BLaER1 treated with 17β-estradiol and CSF1 and Interleukin-3, amounts not matched to agents 10 nM and 100 nM (cell line): ENCODE measurements at regions not wholly inside any gene's neighbourhood (a gene's known extent, or its start where the extent isn't known, plus 50 kb on each side); places are given as distances from the start of the nearest gene placed in this dataset.

Source experiments
- H3K27ac ChIP-seq, 11 experiments: shearing (Covaris generic); formaldehyde crosslinking; 2 replicates each; pipeline ENCODE4 v1.8.1; 2022
- H3K27me3 ChIP-seq, 11 experiments: shearing (Covaris generic); formaldehyde crosslinking; 2 replicates each; pipeline ENCODE4 v1.8.1; 2022
- H3K36me3 ChIP-seq, 11 experiments: shearing (Covaris generic); formaldehyde crosslinking; 2 replicates each; pipeline ENCODE4 v1.8.1; 2022
- H3K4me1 ChIP-seq, 10 experiments: shearing (Covaris generic); formaldehyde crosslinking; 2 replicates each; pipeline ENCODE4 v1.8.1; 2022
- H3K4me2 ChIP-seq, 11 experiments: shearing (Covaris generic); formaldehyde crosslinking; 2 replicates each; pipeline ENCODE4 v1.8.1; 2022
- H3K4me3 ChIP-seq, 10 experiments: shearing (Covaris generic); formaldehyde crosslinking; 2 replicates each; pipeline ENCODE4 v1.8.1; 2022
- H3K9ac ChIP-seq, 11 experiments: shearing (Covaris generic); formaldehyde crosslinking; 2 replicates each; pipeline ENCODE4 v1.8.1; 2022
- H3K9me3 ChIP-seq, 11 experiments: shearing (Covaris generic); formaldehyde crosslinking; replicated peaks in 1 of 11; 2 replicates each; pipeline ENCODE4 v1.8.1; 2022
- H4K20me1 ChIP-seq, 11 experiments: shearing (Covaris generic); formaldehyde crosslinking; 2 replicates each; pipeline ENCODE4 v1.8.1; 2022
- Cebpa-rat ChIP-seq, 11 experiments: shearing (Covaris generic); IDR thresholded peaks; 2 replicates each; pipeline ENCODE4 v1.8.1; 2022

DNA sequence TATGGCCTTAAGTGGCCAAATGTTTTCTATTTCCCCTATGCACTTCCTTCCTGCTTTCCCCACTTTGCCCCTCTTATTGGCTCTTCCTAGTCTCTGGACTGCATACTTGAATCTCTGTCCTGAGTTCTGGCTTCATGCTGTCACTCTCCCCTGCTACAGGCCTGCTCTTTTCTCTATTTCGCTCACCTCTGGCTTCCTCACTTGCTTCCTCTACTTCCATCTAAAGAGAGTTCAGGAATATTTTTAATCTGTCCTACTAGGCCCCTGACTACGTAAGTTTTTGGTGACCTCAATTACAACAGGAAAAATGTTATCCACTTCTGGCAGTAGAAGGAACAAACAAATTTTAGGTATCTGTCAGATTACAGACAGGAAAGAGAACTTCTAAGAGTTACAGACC is 65.7 kb upstream of the WDR17 start:
- Histone ChIP-seq H3K36me3 (no peaks in the 10 kb centered on the region), H3K27ac (no peak overlapping the region), H3K4me3 (no peak overlapping the region), H3K27me3 (peaks cover 14 to 32% (median 20%) of the 10 kb centered on the region in 11 experiments), H3K4me1 (peaks cover 0 to 19% (median 8%) of the 10 kb centered on the region in 10 experiments; a peak in 14 of 20 replicates), H3K9ac (no peak overlapping the region), H4K20me1 (no peaks in the 10 kb centered on the region; a peak in 1 of 22 replicates), H3K9me3 (no peaks in the 10 kb centered on the region), H3K4me2 (0 out of 22 replicates have a peak overlapping the region, but pooled peaks of 1 of the 11 experiments have one; percentile 14)
- TF ChIP-seq Cebpa-rat (IDR thresholded peaks at IDR 0.05): no peak

DNA sequence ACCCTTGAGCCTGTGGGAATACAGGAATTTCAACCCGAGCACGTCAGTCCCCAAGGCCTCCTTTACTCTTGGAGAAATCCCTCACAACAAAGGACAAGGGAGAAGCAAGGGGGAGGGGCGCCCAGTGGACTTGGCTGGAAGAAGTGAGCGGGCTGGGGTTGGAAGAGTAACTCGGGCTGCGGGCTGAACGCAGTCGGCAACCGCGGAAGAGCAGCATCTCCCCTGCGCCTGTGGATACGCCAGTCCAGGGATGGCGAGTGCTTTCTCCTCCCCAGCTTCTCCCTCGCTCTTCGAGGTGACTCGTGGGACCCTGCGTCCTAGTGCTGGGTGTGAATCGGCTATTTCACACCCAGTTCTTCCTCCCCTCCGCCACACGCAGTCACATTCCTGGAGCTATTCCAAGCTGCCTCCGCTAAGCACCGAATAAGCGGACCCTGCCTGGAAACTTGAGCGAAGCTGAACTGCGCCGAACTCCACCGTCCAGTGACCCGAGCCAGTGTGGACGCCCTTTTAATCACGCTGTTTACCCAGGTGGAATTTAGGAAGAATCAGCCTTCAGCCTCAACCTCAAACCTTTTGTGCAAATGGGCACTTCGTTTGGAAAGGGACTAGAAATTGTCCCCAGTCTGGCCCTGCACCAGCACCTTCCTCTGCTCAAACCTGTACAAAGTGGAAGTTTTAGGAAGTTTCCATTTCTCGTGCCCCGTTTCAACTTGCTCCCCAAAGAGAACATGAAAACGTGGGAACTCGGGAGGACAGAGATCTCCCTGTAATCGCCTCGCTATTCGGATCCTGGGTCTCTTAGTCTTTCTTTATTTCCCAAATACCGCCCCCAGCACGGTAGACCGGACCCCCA is 64.3 kb upstream of the WDR17 start:
- Histone ChIP-seq H3K36me3 (no peaks in the 10 kb centered on the region), H3K27me3 (peaks cover 14 to 32% (median 20%) of the 10 kb centered on the region in 11 experiments), H3K4me3 (peak overlapping the region; percentile 44 to 71 (median 60)), H3K4me2 (peak overlapping the region; percentile 81 to 98 (median 95)), H3K9me3 (no peaks in the 10 kb centered on the region), H3K4me1 (peaks cover 0 to 19% (median 8%) of the 10 kb centered on the region in 10 experiments; a peak in 14 of 20 replicates), H3K9ac (peak overlapping the region in 8 of 11 experiments; percentile 1 to 72 (median 57); a peak in 12 of 22 replicates), H3K27ac (no peak overlapping the region), H4K20me1 (no peaks in the 10 kb centered on the region; a peak in 1 of 22 replicates)
- no peak for TF ChIP-seq Cebpa-rat (IDR thresholded peaks at IDR 0.05)

DNA sequence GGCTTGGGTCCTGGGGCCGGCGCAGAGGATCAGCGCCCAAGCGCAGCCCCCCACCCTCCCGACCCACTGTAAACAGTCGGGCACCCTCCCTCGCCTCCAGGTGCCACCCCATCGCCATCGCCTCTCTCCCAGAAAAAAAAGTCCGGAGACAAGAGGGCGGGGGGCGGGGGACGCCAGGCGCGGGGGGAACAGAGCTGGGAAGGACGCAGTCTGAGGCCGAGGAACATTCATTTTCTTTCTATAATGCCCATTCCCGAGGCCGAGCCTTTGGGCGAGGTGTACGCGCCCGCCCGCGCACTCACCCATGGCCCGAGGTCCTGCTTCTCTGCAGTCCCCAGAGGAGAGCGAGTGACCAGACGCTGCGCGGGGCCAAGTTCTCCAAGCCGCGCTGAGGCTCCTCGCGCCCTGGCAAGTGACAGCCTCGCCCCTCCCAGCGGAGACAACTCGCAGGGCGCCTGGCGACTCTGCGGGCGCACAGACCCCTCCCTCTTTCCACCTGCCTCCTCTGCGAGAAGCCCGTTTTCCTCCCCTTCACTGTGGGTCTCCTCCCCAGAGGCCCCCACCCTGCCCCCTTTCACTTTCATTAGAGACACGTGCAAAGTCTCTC is 63.5 kb upstream of the WDR17 start:
- Histone ChIP-seq H3K9me3 (no peaks in the 10 kb centered on the region), H3K4me3 (peak overlapping the region; percentile 44 to 71 (median 60)), H3K27ac (no peak overlapping the region), H3K27me3 (peaks cover 14 to 32% (median 20%) of the 10 kb centered on the region in 11 experiments), H3K4me1 (peaks cover 0 to 19% (median 8%) of the 10 kb centered on the region in 10 experiments; a peak in 14 of 20 replicates), H4K20me1 (no peaks in the 10 kb centered on the region; a peak in 1 of 22 replicates), H3K9ac (peak overlapping the region in 9 of 11 experiments; percentile 16 to 72 (median 57); a peak in 13 of 22 replicates), H3K36me3 (no peaks in the 10 kb centered on the region), H3K4me2 (peak overlapping the region; percentile 81 to 98 (median 95))
- no peak for TF ChIP-seq Cebpa-rat (IDR thresholded peaks at IDR 0.05)

GRCh38 chr4:176005766-176006165 is 59.9 kb upstream of the WDR17 start:
- Histone ChIP-seq H3K9me3 (peaks cover 0 to 10% (median 6%) of the 10 kb centered on the region in 11 experiments; a peak in 13 of 22 replicates), H4K20me1 (no peaks in the 10 kb centered on the region)
- no peak for TF ChIP-seq Cebpa-rat (IDR thresholded peaks at IDR 0.05)

DNA sequence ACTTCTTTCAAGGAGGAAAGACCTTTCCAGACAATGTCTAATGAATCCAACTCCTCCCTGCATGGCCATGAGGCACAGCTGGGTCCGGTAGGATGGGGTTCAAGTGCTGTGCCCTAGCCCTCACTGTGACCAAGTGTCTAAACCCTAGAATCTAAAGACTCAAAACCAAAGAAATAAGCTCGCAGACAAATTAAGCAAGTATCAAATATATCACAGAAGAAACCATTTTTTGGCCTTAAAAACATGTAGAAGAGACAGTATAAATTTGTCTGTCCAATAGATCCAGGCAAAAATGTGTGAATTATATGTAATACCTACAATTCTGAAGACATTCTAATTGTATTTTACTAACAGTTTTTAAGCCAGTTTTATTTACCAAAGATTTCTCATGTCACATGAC is 56.4 kb upstream of the WDR17 start:
- Histone ChIP-seq H3K4me2 (no peak overlapping the region), H3K36me3 (no peaks in the 10 kb centered on the region), H4K20me1 (no peaks in the 10 kb centered on the region), H3K27ac (no peak overlapping the region), H3K27me3 (peaks cover 0 to 17% (median 7%) of the 10 kb centered on the region in 11 experiments; a peak in 8 of 22 replicates), H3K9me3 (peaks cover 0 to 10% (median 6%) of the 10 kb centered on the region in 11 experiments; a peak in 14 of 22 replicates), H3K9ac (no peak overlapping the region), H3K4me3 (no peak overlapping the region), H3K4me1 (peaks cover 22 to 37% (median 33%) of the 10 kb centered on the region in 10 experiments)
- no peak for TF ChIP-seq Cebpa-rat (IDR thresholded peaks at IDR 0.05)

More at GRCh38 chr4:176005766-176006165, 59.9 kb upstream of the WDR17 start:
- Histone ChIP-seq H3K27ac (no peak overlapping the region), H3K36me3 (no peaks in the 10 kb centered on the region), H3K4me2 (no peak overlapping the region), H3K9ac (no peak overlapping the region), H3K27me3 (peaks cover 10 to 40% (median 22%) of the 10 kb centered on the region in 11 experiments), H3K4me1 (peaks cover 0 to 24% (median 12%) of the 10 kb centered on the region in 10 experiments; a peak in 15 of 20 replicates), H3K4me3 (no peak overlapping the region)

GRCh38 chr4:176011529-176011928 is 54.1 kb upstream of the WDR17 start:
- H3K4me1 ChIP-seq: peaks cover 30 to 50% (median 37%) of the 10 kb centered on the region in 10 experiments
- no peak for TF ChIP-seq Cebpa-rat (IDR thresholded peaks at IDR 0.05)
- H3K9ac ChIP-seq: no peak overlapping the region
- no peaks in the 10 kb centered on the region for H3K36me3 ChIP-seq
- peaks cover 0 to 17% (median 7%) of the 10 kb centered on the region in 11 experiments; a peak in 8 of 22 replicates for H3K27me3 ChIP-seq
- H3K4me2 ChIP-seq: peak overlapping the region; percentile 27 to 73 (median 64)
- H3K27ac ChIP-seq: no peak overlapping the region
- 0 out of 20 replicates have a peak overlapping the region, but pooled peaks of 1 of the 10 experiments have one; percentile 2 for H3K4me3 ChIP-seq
- H3K9me3 ChIP-seq: peaks cover 0 to 18% (median 9%) of the 10 kb centered on the region in 11 experiments; a peak in 16 of 22 replicates
- no peaks in the 10 kb centered on the region for H4K20me1 ChIP-seq

DNA sequence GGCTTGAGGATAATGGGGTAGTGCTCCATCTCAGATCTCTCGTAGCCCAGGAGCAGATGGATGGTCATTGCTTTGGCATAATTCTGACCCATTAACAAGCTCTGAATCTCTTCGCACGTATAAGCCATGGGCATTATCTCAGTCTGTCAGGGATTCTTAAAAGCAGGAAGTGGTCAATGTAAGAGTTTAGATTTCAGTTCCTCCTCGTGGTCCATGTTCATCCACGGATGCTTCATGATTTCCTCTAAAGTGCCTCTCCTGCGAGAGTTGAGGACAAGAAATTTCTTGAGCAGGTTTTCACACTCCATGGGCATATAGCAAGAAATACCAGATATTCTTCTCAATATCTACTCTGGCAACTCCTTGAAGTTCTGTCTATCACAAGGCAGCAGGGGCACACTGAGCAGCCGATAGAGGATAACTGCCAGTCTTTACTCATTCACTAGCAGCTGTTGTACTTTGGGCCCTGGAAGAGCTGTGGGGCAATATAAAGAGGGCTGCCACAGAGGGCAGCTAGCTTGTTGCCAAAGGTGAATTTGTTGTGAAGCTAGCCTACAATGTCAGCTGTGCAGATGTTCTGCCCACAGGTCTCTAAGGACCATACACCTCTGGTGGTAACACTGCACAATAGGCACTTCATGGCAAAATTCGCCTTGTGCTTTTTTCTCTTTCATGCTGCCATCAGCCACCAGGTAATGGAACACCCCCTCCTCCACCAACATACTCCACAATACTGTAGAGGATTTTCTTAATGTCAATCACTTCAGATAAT is 52.0 kb upstream of the WDR17 start:
- no peak overlapping the region for H3K9ac ChIP-seq
- H3K27me3 ChIP-seq: peaks cover 0 to 17% (median 7%) of the 10 kb centered on the region in 11 experiments; a peak in 8 of 22 replicates
- H3K4me2 ChIP-seq: peak overlapping the region; percentile 21 to 74 (median 58)
- H3K4me3 ChIP-seq: no peak overlapping the region
- no peaks in the 10 kb centered on the region for H4K20me1 ChIP-seq
- no peak for TF ChIP-seq Cebpa-rat (IDR thresholded peaks at IDR 0.05)
- peaks cover 0 to 18% (median 9%) of the 10 kb centered on the region in 11 experiments; a peak in 16 of 22 replicates for H3K9me3 ChIP-seq
- H3K27ac ChIP-seq: 0 out of 22 replicates have a peak overlapping the region, but pooled peaks of 1 of the 11 experiments have one; percentile 4
- peaks cover 30 to 50% (median 37%) of the 10 kb centered on the region in 10 experiments for H3K4me1 ChIP-seq
- H3K36me3 ChIP-seq: no peaks in the 10 kb centered on the region

DNA sequence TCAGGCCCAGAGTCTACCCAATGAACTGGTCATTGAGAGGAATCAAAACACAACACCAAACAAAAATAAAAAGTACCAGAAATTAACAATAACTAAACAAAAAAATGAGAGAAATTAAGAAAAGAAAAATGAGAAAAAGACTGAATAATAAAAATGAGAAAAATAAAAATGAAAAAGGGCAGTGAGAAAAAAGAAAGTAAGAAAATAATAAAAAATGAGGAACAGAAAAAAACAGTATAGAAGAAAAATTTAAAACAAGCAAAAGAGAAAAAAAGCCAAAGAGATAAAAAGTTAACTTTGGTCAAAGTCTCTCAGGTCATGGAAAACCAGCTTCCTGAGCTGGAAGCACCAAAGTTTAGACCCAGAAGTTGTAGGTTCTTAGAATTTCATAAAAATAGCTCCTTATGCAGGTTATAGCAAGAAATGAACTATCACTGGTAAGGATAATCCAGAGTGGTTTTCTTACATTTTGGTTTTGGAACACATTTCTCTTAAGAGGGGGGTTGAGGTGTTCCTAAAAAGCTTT is 51.0 kb upstream of the WDR17 start:
- H3K4me3 ChIP-seq: no peak overlapping the region
- H3K27me3 ChIP-seq: peaks cover 0 to 12% (median 7%) of the 10 kb centered on the region in 11 experiments; a peak in 7 of 22 replicates
- peaks cover 0 to 11% (median 4%) of the 10 kb centered on the region in 11 experiments; a peak in 10 of 22 replicates for H3K9me3 ChIP-seq
- H4K20me1 ChIP-seq: no peaks in the 10 kb centered on the region
- H3K4me2 ChIP-seq: peak overlapping the region in 9 of 11 experiments; percentile 21 to 74 (median 58); a peak in 9 of 22 replicates
- H3K9ac ChIP-seq: no peak overlapping the region
- H3K4me1 ChIP-seq: peaks cover 30 to 50% (median 37%) of the 10 kb centered on the region in 10 experiments
- TF ChIP-seq Cebpa-rat (IDR thresholded peaks at IDR 0.05): no peak
- H3K27ac ChIP-seq: no peak overlapping the region
- no peaks in the 10 kb centered on the region for H3K36me3 ChIP-seq
